Heart left ventricle (tissue), 16 donors: ENCODE measurements at regions not wholly inside any gene's neighbourhood (a gene's known extent, or its start where the extent isn't known, plus 50 kb on each side); places are given as distances from the start of the nearest gene placed in this dataset.

Experiments
- ATAC-seq, 4 donors: fragments of 200-7000 bp; cut with Tn5 transposase; one replicate each; pipeline ENCODE4 v1.9.1; 2020 to 2022; ENCODE audit warnings: moderate library complexity in 4 of 4, mild to moderate bottlenecking in 3 of 4, moderate number of reproducible peaks in 1 of 4
- DNase-seq, 5 donors: peaks; one replicate each; pipeline ENCODE4 v3.0.0-alpha.2; 2020
- H3K27ac ChIP-seq, 12 donors: fragments of 200-600 bp; sonication (generic) in 4 of 12; one replicate each; pipeline versions ENCODE4 v1.5.0 to v1.8.0; 2016 to 2022; ENCODE audit warnings: mild to moderate bottlenecking in 2 of 12
- H3K27me3 ChIP-seq, 9 donors: fragments of 200-600 bp; sonication (generic) in 2 of 9; one replicate each; pipeline versions ENCODE4 v1.5.1 to v1.8.0; 2016 to 2022; ENCODE audit warnings: mild to moderate bottlenecking in 3 of 9
- H3K36me3 ChIP-seq, 9 donors: fragments of 200-600 bp; sonication (generic) in 2 of 9; one replicate each; pipeline versions ENCODE4 v1.5.0 to v1.8.0; 2018 to 2022; ENCODE audit warnings: mild to moderate bottlenecking in 2 of 9
- H3K4me1 ChIP-seq, 12 donors: fragments of 200-600 bp; sonication (generic) in 4 of 12; one replicate each; pipeline versions ENCODE4 v1.5.0 to v1.8.0; 2016 to 2022; ENCODE audit warnings: mild to moderate bottlenecking in 3 of 12
- H3K4me3 ChIP-seq, 12 donors: fragments of 200-600 bp; sonication (generic) in 4 of 12; one replicate each; pipeline versions ENCODE4 v1.5.0 to v1.8.0; 2017 to 2022; ENCODE audit warnings: mild to moderate bottlenecking in 9 of 12, moderate library complexity in 4 of 12
- H3K9me3 ChIP-seq, 12 donors: fragments of 200-600 bp; sonication (generic) in 4 of 12; one replicate each; pipeline versions ENCODE4 v1.5.0 to v1.8.0; 2016 to 2022; ENCODE audit warnings: mild to moderate bottlenecking in 1 of 12
- POLR2A ChIP-seq, 2 donors: fragments of 450-650 bp; IDR thresholded peaks; one replicate each; pipeline ENCODE4 v1.6.1; 2017; ENCODE audit warnings: antibody characterized with exemption in 2 of 2, mild to moderate bottlenecking in 2 of 2, moderate library complexity in 2 of 2
- whole genome bisulfite sequencing, 4 donors: extraction: QIAGEN DNeasy Blood & Tissue Kit in 2 of 4; methylation state at CpG; one replicate each; pipeline versions ENCODE4 v1.1.5 to v1.1.7; 2013 to 2018; 5-methylcytosine and 5-hydroxymethylcytosine counted together
- intact Hi-C, 10 donors: fragments of 100-400 bp; cut with DNase I; formaldehyde crosslinking; loops; one replicate each; pipeline versions ENCODE4 v1.11.1 to v1.14.2; 2022
- TF ChIP-seq, protein P1 (sequence below), 12 donors: fragments of 200-600 bp; sonication (generic) in 4 of 12; IDR thresholded peaks; one replicate each; pipeline versions ENCODE4 v1.5.0 to v1.8.0; 2018 to 2022; ENCODE audit warnings: antibody characterized with exemption in 12 of 12, mild to moderate bottlenecking in 5 of 12
- donor health status: ischemic (EF 13 %, LVEDD 7.1; RV severe dilation, severe dysfunction).
- donor health status: healthy with polysubstance abuse.
- donor health status: DM: no; HTN: yes; CAD: no.
- donor health status: DM: no; HTN: no; CAD: no.
- donor health status: ischemic (EF 25% LVEDD 6.9; RV normal size, moderate dysfunction).
- donor health status: ischemic (EF 25% LVEDD 5.7; RV mildly dilated, moderate dysfunction).
- donor health status: healthy.
- donor health status: DM: yes; HTN: yes; CAD: no.
- donor health status: ischemic (EF 35%, LVEDD 5.7; RV mildly dilated, moderate dysfunction).
- donor health status: nonischemic (EF 11% LVEDD 7.7; RV severe dilation, severe dysfunction).
- donor health status: DM: yes; HTN: yes; CAD: no.
- donor health status: PGD.
- donor health status: ischemic (EF 29% LVEDD 5.4; RV normal size, mild dysfunction).
- donor health status: nonischemic (EF 23%, LVEDD 6.1; RV moderate dilation, normal function).

DNA sequence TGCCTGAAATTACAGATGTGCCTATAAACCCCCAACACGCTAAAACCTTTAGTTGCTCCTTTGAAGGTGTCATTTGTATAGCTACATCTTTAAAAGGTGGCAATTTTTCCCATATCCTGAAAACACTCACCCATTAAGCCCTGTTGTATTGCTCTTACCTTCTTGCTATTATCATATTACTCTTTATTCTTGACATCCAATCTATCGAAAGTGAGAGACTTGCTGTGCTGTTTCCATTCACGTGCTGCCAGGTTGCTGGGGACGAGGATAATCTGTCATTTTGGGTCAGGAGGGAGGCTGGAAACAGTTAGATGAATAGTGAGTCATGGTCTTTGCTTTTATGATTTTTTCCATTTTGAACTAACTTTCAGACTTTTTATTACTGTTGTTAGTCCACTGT lies 213.0 kb upstream of the PRMT6 start:
- TF ChIP-seq, protein P1, sequence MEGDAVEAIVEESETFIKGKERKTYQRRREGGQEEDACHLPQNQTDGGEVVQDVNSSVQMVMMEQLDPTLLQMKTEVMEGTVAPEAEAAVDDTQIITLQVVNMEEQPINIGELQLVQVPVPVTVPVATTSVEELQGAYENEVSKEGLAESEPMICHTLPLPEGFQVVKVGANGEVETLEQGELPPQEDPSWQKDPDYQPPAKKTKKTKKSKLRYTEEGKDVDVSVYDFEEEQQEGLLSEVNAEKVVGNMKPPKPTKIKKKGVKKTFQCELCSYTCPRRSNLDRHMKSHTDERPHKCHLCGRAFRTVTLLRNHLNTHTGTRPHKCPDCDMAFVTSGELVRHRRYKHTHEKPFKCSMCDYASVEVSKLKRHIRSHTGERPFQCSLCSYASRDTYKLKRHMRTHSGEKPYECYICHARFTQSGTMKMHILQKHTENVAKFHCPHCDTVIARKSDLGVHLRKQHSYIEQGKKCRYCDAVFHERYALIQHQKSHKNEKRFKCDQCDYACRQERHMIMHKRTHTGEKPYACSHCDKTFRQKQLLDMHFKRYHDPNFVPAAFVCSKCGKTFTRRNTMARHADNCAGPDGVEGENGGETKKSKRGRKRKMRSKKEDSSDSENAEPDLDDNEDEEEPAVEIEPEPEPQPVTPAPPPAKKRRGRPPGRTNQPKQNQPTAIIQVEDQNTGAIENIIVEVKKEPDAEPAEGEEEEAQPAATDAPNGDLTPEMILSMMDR (IDR thresholded peaks at IDR 0.05): no peak
- no peak for TF ChIP-seq POLR2A (IDR thresholded peaks at IDR 0.05)
- no peak overlapping the region for H3K27ac ChIP-seq
- WGBS, 4 donors: 39 to 62% (median 45%) methylated on average over 4 of the region's 4 CpGs

DNA sequence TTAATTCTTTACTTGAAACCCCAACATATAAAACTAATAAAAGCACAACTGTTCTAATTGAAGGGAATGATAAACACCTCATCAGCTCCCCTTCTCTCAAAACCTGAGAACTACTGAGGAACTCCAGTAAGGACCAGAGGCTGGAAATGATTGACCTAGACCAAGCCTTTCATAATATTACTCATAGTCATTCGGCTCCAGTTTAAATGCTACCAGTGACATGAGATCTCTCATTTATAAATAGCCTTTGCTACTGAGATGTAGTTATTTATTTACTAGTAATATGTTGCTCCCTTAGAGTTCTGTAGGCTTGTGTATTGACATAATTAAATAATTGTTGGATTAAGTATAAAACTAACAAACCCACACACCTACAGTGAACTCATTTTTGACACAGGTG lies 209.8 kb upstream of the PRMT6 start:
- Histone ChIP-seq H3K4me3 (no peak overlapping the region), H3K27ac (no peak overlapping the region), H3K36me3 (no peaks in the 10 kb centered on the region), H3K4me1 (no peaks in the 10 kb centered on the region), H3K27me3 (no peaks in the 10 kb centered on the region), H3K9me3 (no peaks in the 10 kb centered on the region)
- DNase-seq (no peak), ATAC-seq (no peak)
- 81 to 93% (median 88%) methylated on average over 1 of the region's 1 CpG for WGBS, 4 donors
- intact Hi-C loops: no loop called here
- TF ChIP-seq, protein P1 (IDR thresholded peaks at IDR 0.05): no peak
- no peak for TF ChIP-seq POLR2A (IDR thresholded peaks at IDR 0.05)

More for the DNA sequence above, 213.0 kb upstream of the PRMT6 start:
- Histone ChIP-seq H3K36me3 (no peaks in the 10 kb centered on the region), H3K4me1 (no peaks in the 10 kb centered on the region), H3K9me3 (no peaks in the 10 kb centered on the region), H3K27me3 (no peaks in the 10 kb centered on the region), H3K4me3 (no peak overlapping the region)
- intact Hi-C loops: no loop called here
- DNase-seq: no peak
- no peak for ATAC-seq

DNA sequence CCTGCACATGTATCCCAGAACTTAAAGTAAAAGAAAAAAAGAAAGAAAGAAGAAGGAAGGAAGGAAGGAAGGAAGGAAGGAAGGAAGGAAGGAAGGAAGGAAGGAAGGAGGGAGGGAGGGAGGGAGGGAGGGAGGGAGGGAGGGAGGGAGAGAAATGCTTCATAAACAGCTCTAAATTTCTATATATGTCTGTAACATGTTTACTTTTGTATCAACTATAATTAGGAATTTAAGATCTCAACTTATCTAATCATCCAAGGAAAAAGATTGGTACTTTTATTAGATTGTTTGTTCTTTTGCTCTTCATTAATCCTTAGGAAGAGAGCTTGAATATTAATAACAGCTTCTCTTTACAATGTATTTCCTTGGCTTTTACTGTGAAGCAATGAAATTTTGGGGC lies 195.4 kb upstream of the PRMT6 start:
- H3K4me1 ChIP-seq: no peaks in the 10 kb centered on the region
- no peaks in the 10 kb centered on the region for H3K36me3 ChIP-seq
- H3K9me3 ChIP-seq: peaks cover 0 to 7% (median 0%) of the 10 kb centered on the region in 12 donors
- no peak overlapping the region for H3K4me3 ChIP-seq
- intact Hi-C loops: no loop called here
- DNase-seq (no peak), ATAC-seq (no peak)
- no peak for TF ChIP-seq POLR2A (IDR thresholded peaks at IDR 0.05)
- H3K27ac ChIP-seq: no peak overlapping the region
- no peaks in the 10 kb centered on the region for H3K27me3 ChIP-seq

DNA sequence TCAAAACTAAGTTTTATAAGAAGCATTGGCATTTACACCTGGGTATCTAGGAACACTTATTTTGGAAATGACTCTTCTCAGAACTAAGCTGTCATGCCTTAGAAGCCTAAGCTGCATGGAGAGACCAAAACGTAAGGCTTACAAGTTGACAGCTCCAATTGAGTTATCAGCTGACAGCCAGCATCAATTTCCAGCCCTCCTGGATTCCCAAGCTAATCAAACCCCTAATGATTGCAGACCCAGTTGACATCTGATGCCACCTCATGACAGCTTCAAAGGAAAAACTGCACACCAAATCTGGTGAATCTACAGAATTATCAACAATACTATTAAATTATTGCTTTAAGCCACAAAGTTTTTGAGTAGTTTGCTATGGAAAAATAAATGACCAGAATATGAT lies 187.6 kb upstream of the PRMT6 start:
- no peaks in the 10 kb centered on the region for H3K36me3 ChIP-seq
- intact Hi-C loops: no loop called here
- no peaks in the 10 kb centered on the region for H3K27me3 ChIP-seq
- TF ChIP-seq POLR2A (IDR thresholded peaks at IDR 0.05): no peak
- TF ChIP-seq, protein P1 (IDR thresholded peaks at IDR 0.05): no peak
- peaks cover 0 to 29% (median 0%) of the 10 kb centered on the region in 12 donors for H3K9me3 ChIP-seq
- DNase-seq: no peak
- 13 to 27% (median 26%) methylated on average over 1 of the region's 1 CpG for WGBS, 4 donors
- no peak overlapping the region for H3K27ac ChIP-seq
- ATAC-seq: no peak
- H3K4me3 ChIP-seq: no peak overlapping the region
- no peaks in the 10 kb centered on the region for H3K4me1 ChIP-seq

DNA sequence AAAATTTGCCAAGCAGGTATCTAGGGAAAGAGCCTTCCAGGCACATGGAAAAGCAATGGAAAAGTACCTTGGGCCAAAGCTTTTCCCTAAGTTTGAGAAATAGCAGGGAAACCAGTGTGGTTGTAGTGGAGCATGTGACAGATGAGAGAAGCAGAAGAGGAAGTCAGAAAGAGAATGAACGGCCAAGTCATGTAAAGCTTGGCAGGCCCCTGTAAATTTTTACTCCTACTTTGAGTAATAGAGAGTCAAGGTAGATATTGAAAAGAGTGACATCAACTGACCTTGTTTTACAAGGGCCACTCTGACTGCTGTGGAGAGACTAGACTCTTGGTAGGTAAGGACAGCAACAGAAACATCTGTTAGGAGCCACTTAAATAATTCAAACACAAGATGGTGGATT lies 180.9 kb upstream of the PRMT6 start:
- intact Hi-C loops: no loop called here
- WGBS, 4 donors: 0 to 55% (median 44%) methylated on average over 1 of the region's 1 CpG

More for the DNA sequence above, 180.9 kb upstream of the PRMT6 start:
- H3K9me3 ChIP-seq: peaks cover 0 to 17% (median 0%) of the 10 kb centered on the region in 12 donors
- no peak for ATAC-seq
- H3K27ac ChIP-seq: no peak overlapping the region
- peaks cover 0 to 5% (median 0%) of the 10 kb centered on the region in 12 donors for H3K4me1 ChIP-seq
- no peaks in the 10 kb centered on the region for H3K27me3 ChIP-seq
- no peak overlapping the region for H3K4me3 ChIP-seq
- DNase-seq: no peak
- H3K36me3 ChIP-seq: no peaks in the 10 kb centered on the region
- TF ChIP-seq POLR2A (IDR thresholded peaks at IDR 0.05): no peak
- TF ChIP-seq, protein P1 (IDR thresholded peaks at IDR 0.05): no peak
